HL-60 (cell line): ENCODE measurements at regions not wholly inside any gene's neighbourhood (a gene's known extent, or its start where the extent isn't known, plus 50 kb on each side); places are given as distances from the start of the nearest gene placed in this dataset.

ENCODE experiments used
- CTCF ChIP-seq: IDR thresholded peaks from one replicate; pipeline ENCODE4 v1.5.1; 2011; ENCODE audit warnings: low read length, control low read depth, inconsistent platforms; ENCODE audit not compliant: insufficient read depth
- POLR2AphosphoS5 ChIP-seq: IDR thresholded peaks from 2 replicates; pipeline ENCODE4 v1.6.1; 2012; ENCODE audit warnings: low read depth
- REST ChIP-seq: IDR thresholded peaks from 2 replicates; pipeline ENCODE4 v1.6.1; 2012; ENCODE audit warnings: low read depth; ENCODE audit not compliant: insufficient replicate concordance

- TF ChIP-seq CTCF (no peak), REST (no peak), POLR2AphosphoS5 (no peak)
These were observed 166.3 kb downstream of the TBX15 start for GRCh38 chr1:118821801-118822200.
